OCI-LY7 (cell line): ENCODE measurements at regions not wholly inside any gene's neighbourhood (a gene's known extent, or its start where the extent isn't known, plus 50 kb on each side); places are given as distances from the start of the nearest gene placed in this dataset.

Source experiments
- EZH2phosphoT487 ChIP-seq: fragments of 200-600 bp; sonication (generic); IDR thresholded peaks from 2 replicates; pipeline ENCODE4 v1.6.1; 2018; ENCODE audit warnings: low read depth, borderline replicate concordance, mild to moderate bottlenecking, mixed run types, antibody characterized with exemption, low read length, moderate library complexity, mixed read lengths
- TF ChIP-seq, protein P1 (sequence below): fragments of 200-600 bp; sonication (generic); conservative IDR thresholded peaks from 2 replicates; pipeline ENCODE4 v1.5.1; 2014; ENCODE audit warnings: mild to moderate bottlenecking, antibody characterized with exemption, low read length, moderate library complexity, mixed read lengths

DNA sequence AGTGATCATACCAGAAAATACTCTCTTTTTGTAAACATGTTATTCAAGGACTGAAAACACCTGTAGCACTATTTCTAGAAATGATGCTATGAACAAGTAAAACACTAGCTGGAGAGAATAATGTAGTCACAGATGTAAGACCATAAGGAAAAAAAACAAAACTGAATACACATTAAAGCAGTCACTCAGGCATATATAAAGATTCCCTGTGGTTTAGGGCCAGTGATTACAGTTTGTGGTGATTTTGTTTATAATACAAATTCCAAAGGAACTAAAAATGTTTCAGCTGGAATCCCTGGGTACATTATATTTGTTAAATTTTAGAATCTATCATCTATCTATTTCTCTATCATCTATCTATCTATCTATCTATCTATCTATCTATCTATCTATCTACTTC is 777.8 kb upstream of the FRG1 start:
- TF ChIP-seq, protein P1, sequence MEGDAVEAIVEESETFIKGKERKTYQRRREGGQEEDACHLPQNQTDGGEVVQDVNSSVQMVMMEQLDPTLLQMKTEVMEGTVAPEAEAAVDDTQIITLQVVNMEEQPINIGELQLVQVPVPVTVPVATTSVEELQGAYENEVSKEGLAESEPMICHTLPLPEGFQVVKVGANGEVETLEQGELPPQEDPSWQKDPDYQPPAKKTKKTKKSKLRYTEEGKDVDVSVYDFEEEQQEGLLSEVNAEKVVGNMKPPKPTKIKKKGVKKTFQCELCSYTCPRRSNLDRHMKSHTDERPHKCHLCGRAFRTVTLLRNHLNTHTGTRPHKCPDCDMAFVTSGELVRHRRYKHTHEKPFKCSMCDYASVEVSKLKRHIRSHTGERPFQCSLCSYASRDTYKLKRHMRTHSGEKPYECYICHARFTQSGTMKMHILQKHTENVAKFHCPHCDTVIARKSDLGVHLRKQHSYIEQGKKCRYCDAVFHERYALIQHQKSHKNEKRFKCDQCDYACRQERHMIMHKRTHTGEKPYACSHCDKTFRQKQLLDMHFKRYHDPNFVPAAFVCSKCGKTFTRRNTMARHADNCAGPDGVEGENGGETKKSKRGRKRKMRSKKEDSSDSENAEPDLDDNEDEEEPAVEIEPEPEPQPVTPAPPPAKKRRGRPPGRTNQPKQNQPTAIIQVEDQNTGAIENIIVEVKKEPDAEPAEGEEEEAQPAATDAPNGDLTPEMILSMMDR: no peak
- no peak for TF ChIP-seq EZH2phosphoT487
